Skeletal muscle tissue (tissue), 3 donors: ENCODE measurements at regions not wholly inside any gene's neighbourhood (a gene's known extent, or its start where the extent isn't known, plus 50 kb on each side); places are given as distances from the start of the nearest gene placed in this dataset.
"Not testable (repeated sequence)": the region's sequence is repeated elsewhere in the genome, so short reads cannot be mapped to it uniquely, and the experiment has no call there.

Source experiments
- H3K27ac ChIP-seq: one replicate; pipeline ENCODE4 v1.7.0; 2013; ENCODE audit warnings: mild to moderate bottlenecking, low read depth, low read length, inconsistent platforms
- H3K27me3 ChIP-seq, 3 donors: one replicate each; pipeline ENCODE4 v1.7.0; 2013; ENCODE audit warnings: low read length in 3 of 3; ENCODE audit not compliant: control insufficient read depth in 3 of 3, insufficient read depth in 3 of 3
- H3K36me3 ChIP-seq, 3 donors: one replicate each; pipeline ENCODE4 v1.7.0; 2013; ENCODE audit warnings: low read length in 3 of 3; ENCODE audit not compliant: control insufficient read depth in 3 of 3, insufficient read depth in 3 of 3
- H3K4me1 ChIP-seq, 3 donors: one replicate each; pipeline ENCODE4 v1.7.0; 2013; ENCODE audit warnings: low read length in 3 of 3, mild to moderate bottlenecking in 3 of 3; ENCODE audit not compliant: control insufficient read depth in 3 of 3, insufficient read depth in 3 of 3
- H3K4me3 ChIP-seq, 3 donors: one replicate each; pipeline ENCODE4 v1.7.0; 2013; ENCODE audit warnings: low read length in 3 of 3
- H3K9ac ChIP-seq, 3 donors: one replicate each; pipeline ENCODE4 v1.7.0; 2013; ENCODE audit warnings: low read length in 3 of 3, mild to moderate bottlenecking in 3 of 3, moderate library complexity in 2 of 3, low read depth in 1 of 3
- H3K9me3 ChIP-seq, 3 donors: one replicate each; pipeline ENCODE4 v1.7.0; 2013; ENCODE audit warnings: low read length in 3 of 3; ENCODE audit not compliant: control insufficient read depth in 3 of 3
- donor health status: Osteomylitis.

GRCh38 chr20:25860531-25861150, 164.0 kb upstream of the ZNF337 start:
- Histone ChIP-seq H3K4me3 (peak overlapping the region in 2 of 3 donors; percentile 61 to 73), H3K36me3 (no peaks in the 10 kb centered on the region), H3K4me1 (peaks cover 37 to 63% (median 59%) of the 10 kb centered on the region in 3 donors), H3K27ac (no peak overlapping the region), H3K9ac (peak overlapping the region; percentile 10 to 70 (median 23)), H3K27me3 (peaks cover 0 to 4% (median 4%) of the 10 kb centered on the region in 3 donors), H3K9me3 (no peaks in the 10 kb centered on the region)

- H3K36me3 ChIP-seq, result no peaks in the 10 kb centered on the region
- H3K27me3 ChIP-seq, result peaks cover 0 to 4% (median 4%) of the 10 kb centered on the region in 3 donors
- H3K9me3 ChIP-seq, result no peaks in the 10 kb centered on the region
- peak overlapping the region; percentile 10 to 70 (median 23) for H3K9ac ChIP-seq
- peak overlapping the region; percentile 48 to 70 (median 61) for H3K4me3 ChIP-seq
- H3K4me1 ChIP-seq, result peaks cover 36 to 56% (median 54%) of the 10 kb centered on the region in 3 donors
- no peak overlapping the region for H3K27ac ChIP-seq
Measured at GRCh38 chr20:25859649-25860530, 163.2 kb upstream of the ZNF337 start.

GRCh38 chr20:25858495-25859425, 162.1 kb upstream of the ZNF337 start:
- Histone ChIP-seq H3K9ac (peak overlapping the region in 2 of 3 donors; percentile 23 to 70), H3K4me3 (peak overlapping the region; percentile 48 to 70 (median 52)), H3K9me3 (no peaks in the 10 kb centered on the region), H3K4me1 (peaks cover 35 to 64% (median 54%) of the 10 kb centered on the region in 3 donors), H3K27ac (no peak overlapping the region), H3K27me3 (peaks cover 0 to 4% (median 4%) of the 10 kb centered on the region in 3 donors), H3K36me3 (no peaks in the 10 kb centered on the region)

- peaks cover 22 to 58% (median 42%) of the 10 kb centered on the region in 3 donors for H3K4me1 ChIP-seq
- not testable (repeated sequence) for H3K36me3 ChIP-seq, H3K9me3 ChIP-seq, H3K9ac ChIP-seq, H3K27ac ChIP-seq, H3K4me3 ChIP-seq, H3K27me3 ChIP-seq
Measured at GRCh38 chr20:25857091-25857788, 160.6 kb upstream of the ZNF337 start.

GRCh38 chr20:25856256-25856884, 159.7 kb upstream of the ZNF337 start:
- Histone ChIP-seq H3K4me3 (no peak overlapping the region), H3K36me3 (no peaks in the 10 kb centered on the region), H3K4me1 (peaks cover 17 to 54% (median 35%) of the 10 kb centered on the region in 3 donors), H3K9me3 (no peaks in the 10 kb centered on the region), H3K27me3 (peaks cover 0 to 4% (median 4%) of the 10 kb centered on the region in 3 donors), H3K27ac (no peak overlapping the region), H3K9ac (no peak overlapping the region)

GRCh38 chr20:25855451-25856156, 159.0 kb upstream of the ZNF337 start:
- not testable (repeated sequence) for H3K9ac ChIP-seq, H3K27ac ChIP-seq, H3K36me3 ChIP-seq, H3K4me3 ChIP-seq, H3K9me3 ChIP-seq, H3K27me3 ChIP-seq
- peaks cover 12 to 47% (median 28%) of the 10 kb centered on the region in 3 donors for H3K4me1 ChIP-seq

GRCh38 chr20:25854666-25855065, 158.0 kb upstream of the ZNF337 start:
- not testable (repeated sequence) for H3K27me3 ChIP-seq, H3K27ac ChIP-seq, H3K9me3 ChIP-seq, H3K36me3 ChIP-seq
- Histone ChIP-seq H3K9ac (peak overlapping the region in 1 of 3 donors; percentile 86), H3K4me3 (peak overlapping the region; percentile 79 to 88 (median 86)), H3K4me1 (peaks cover 7 to 37% (median 20%) of the 10 kb centered on the region in 3 donors)

- peaks cover 7 to 32% (median 16%) of the 10 kb centered on the region in 3 donors for H3K4me1 ChIP-seq
- H3K36me3 ChIP-seq, H3K27me3 ChIP-seq, H3K9me3 ChIP-seq: not testable (repeated sequence)
- H3K9ac ChIP-seq, result peak overlapping the region; percentile 80 to 89 (median 86)
- H3K27ac ChIP-seq, result peak overlapping the region; percentile 64
- peak overlapping the region; percentile 79 to 88 (median 86) for H3K4me3 ChIP-seq
Measured at GRCh38 chr20:25853718-25854388, 157.2 kb upstream of the ZNF337 start.
